ENCODE measurements at regions not wholly inside any gene's neighbourhood (a gene's known extent, or its start where the extent isn't known, plus 50 kb on each side); places are given as distances from the start of the nearest gene placed in this dataset.
"Not testable (repeated sequence)": the region's sequence is repeated elsewhere in the genome, so short reads cannot be mapped to it uniquely, and the experiment has no call there.

- DNase-seq: no peak
These were observed 136.0 kb upstream of the FAM20C start for GRCh38 chr7:56291-56913.

GRCh38 chr7:57071-57470 lies 135.3 kb upstream of the FAM20C start:
- DNase-seq: no peak

DNA sequence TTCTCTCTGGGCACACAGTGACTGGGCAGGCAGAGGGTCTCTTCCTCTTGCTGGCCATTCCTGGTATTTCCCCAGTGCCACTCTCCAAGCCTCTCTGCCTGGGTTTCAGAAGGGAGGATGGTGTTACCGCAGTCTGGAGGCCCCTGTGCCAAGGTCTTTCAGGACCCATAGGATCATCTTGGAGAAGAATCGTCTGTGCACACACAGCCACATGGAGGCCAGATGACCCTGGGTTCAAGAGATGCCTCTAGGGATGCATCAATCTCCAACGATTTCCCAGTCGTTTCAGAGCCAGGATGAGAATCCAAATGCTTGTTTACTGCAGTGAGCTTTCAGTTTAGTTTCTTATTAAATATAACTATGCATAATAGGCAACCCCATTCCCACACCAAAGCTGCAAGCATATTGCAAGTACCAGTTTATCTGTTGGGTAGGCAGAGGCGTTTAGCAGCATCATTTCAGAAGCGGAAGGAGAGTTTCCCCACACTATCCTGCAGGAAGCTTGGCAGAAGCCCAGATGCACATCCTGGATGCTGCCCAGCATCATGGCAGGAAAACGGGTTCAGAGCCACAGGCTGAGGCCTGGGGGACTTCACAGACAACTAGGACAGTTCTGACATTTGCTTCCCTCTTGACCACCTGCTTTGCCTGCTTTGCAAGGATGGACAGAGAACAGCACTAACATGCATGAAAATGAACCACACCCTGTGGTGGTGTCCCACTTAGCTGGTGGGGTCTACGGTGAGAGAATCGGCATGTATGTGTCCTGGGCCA lies 134.7 kb upstream of the FAM20C start:
- no peak for DNase-seq

DNA sequence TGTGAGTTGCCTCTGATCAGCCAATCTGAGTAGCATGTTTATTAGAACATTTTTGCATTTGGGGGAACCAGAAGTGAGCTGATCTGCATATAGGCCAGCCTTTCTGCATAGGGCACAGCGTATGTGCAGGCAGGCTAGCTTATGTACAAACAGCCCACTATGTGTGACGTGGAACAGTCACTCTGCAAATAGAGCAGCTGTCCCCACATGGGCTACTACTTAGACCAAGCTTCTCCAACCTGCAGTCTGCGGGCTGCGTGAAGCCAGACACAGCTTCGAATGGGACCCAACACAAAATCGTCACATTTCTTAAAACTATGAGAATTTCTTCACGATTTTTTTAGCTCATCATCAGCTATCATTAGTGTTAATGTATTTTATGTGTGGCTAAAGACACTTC lies 134.1 kb upstream of the FAM20C start:
- DNase-seq: no peak

GRCh38 chr7:59079-60016 lies 133.0 kb upstream of the FAM20C start:
- no peak for DNase-seq

GRCh38 chr7:60017-60675 lies 132.2 kb upstream of the FAM20C start:
- no peak for DNase-seq

- no peak for DNase-seq
These were observed 131.7 kb upstream of the FAM20C start for GRCh38 chr7:60706-61105.

- no peak for DNase-seq
These were observed 131.3 kb upstream of the FAM20C start for GRCh38 chr7:61111-61510.

DNA sequence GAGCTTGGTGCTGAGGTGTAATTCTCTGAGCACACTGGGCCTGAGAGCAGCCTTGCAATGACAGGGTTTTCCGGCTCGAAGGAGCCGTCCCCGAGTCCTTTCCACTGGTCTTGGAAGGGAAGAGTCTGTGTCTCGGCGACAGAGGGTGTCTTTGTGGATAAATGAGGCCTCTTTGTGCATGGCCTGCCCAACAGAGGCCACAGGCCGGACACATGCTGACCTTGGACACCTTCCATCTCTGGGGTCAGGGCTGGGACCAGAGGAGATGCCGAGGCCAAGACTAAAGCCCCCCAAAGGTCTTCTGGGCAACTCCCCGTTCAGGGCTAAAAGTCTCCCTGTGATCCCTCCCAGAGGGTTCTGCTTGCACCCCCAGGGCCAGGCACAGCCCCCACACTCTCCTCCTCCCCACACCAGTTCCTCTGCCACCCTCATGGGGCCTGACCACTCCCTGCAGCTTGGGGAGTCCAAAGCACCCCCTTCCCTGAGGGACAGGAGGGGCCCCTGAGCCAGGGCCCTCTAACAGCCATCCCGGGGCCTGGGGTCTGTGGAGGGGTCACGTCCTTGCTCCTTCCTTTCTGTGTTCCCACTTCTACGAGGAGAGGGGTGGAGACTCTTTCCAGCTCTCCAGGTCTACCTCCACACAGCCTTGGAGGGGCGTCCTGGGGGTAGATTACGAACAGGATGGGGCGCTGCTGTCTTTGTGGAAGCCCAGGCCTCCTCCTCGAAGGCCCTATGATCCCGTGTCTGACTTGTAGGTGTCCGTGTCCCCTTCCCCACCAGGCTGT lies 130.6 kb upstream of the FAM20C start:
- DNase-seq: no peak

- no peak for DNase-seq
These were observed 129.8 kb upstream of the FAM20C start for GRCh38 chr7:62361-63116.

- DNase-seq: no peak
These were observed 129.3 kb upstream of the FAM20C start for GRCh38 chr7:63117-63480.

DNA sequence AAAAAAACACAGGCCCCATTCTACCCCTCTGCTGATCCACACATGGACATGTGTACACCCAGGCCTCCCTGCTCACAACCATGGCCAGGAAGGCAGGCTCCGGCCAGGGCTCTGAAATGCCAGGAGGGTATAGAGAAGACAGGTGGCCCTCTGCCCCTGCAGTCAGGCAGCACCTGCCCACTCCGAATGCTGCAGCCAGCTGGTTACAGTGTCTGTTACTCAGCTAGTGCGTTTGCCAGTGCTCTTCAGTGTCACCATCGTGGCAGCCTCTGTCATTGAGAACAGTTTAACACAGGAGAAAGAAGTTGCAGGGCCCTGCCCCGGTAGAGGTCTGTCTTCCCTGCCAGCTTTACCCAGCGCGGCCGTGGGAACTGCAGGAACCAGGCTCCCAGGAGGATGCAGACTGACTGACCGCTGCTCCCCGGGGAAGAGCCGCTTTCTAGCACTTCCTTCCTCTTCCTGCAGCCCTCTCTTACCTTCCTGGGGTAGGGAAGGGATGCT lies 128.8 kb upstream of the FAM20C start:
- no peak for DNase-seq

- no peak for DNase-seq
These were observed 128.1 kb upstream of the FAM20C start for GRCh38 chr7:64098-64915.

- no peak for DNase-seq
These were observed 127.4 kb upstream of the FAM20C start for GRCh38 chr7:64916-65341.

DNA sequence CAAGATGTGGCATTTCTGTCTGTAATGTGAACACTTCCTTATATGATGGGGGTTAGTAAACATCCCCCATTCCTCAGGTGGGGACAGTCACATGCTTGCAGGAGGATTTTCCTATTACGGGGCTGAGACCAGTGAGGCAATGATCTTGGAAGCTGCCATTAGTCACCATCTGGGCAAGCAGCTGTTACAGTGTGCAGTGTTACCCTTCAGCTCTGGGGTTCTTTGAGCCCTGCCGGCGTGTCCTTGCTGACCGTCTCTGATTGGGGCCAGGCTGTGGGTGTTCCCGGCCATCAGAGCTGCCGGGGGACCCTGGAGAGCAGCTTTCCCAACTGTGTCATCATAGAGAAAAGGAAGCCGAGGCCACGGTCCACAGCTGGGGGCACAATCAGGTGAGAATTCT lies 126.8 kb upstream of the FAM20C start:
- DNase-seq: no peak

DNA sequence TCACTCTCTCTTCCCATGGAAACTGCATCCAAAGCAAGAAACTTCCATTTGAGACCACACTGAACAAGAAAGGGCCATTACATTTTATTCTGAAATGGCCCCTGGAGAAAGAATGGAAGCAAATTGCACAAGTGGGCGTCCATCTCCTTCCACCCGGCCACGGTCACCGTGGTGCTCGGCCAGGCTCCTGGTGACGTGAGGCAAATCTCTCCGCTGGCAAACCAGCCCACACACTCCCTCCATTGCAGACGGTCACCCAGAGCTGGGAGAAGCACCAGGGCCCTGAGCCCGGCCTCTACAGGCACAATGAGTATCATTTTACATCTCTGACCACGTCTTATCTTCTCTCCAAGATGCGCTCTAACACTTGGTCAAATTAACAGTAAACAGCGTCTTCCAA lies 126.1 kb upstream of the FAM20C start:
- no peak for DNase-seq

DNA sequence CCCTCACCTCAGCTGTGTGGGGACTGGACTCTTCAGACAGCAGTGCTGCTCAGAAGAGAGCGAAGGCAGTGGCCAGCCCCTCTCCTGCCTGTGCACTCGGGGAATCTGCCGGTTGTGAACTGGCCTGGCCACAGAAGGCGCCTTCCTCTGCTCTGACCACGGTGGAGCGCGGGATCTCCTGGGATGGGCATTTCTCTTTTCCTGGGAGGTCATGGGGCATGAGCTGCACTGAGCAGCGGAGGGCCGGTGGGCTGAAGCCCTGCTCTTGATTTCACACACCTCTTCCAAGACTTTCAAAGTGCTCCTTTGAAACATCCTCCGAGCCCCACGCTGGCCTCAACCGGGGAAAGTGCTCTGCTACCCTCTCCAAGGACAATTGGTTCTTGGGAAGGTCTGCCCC lies 125.6 kb upstream of the FAM20C start:
- DNase-seq: no peak

DNA sequence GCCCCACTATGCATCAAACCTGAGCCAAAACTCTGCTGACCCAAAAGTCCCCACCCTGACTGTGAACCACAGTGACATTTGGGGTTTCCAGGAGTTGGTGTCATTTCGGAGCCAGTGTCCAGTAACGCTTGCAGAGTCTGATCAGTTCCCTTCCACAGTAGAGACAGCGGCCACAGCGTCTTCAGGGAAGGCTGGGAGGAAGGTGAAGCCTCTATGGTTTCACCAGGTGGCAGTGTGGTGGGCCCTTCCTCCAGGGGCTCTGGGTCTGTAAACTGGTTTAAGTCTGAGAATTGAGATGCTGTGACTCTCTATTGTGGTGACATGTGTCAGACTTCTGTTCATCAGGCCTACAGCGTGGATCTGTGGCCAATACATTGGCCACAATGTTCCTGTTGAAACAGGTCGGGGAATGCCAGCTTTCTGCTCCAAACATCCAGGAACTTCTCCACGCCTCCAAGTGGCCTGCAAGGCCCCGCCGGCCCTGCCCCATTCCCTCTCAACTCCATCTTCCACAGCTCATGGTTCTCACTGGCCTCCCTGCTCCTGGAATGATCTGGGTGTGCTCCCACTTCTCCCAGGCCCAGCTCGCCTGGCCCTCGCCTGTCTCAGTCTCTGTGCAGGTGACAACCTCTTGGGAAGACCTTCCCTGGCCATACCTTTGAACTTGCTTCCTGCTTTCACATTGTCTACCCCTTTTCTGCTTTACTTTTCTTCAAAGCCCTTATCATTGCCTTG lies 124.5 kb upstream of the FAM20C start:
- no peak for DNase-seq

DNA sequence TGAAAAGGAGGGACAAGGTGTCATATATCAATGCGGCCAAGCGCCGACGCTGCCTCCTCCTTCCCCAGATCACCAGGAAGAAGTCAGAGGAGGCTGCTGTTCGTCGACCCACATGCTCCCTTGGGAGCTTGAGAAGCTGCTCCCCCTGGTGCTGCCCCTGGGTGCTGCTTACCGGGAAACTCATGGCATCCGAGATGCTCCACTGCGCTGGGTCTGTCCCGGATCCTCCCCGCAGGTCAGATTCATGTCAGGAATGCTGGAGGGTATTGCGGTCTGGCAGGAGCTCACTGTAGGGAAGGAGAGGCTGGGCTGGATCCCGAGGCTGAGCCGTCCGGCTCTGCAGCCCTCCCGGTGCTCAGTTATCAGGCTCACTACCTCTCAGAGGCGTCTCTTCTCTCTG lies 123.7 kb upstream of the FAM20C start:
- no peak for DNase-seq

GRCh38 chr7:69052-69451 lies 123.3 kb upstream of the FAM20C start:
- DNase-seq: not testable (repeated sequence)
